HG03135 (cell line): ENCODE measurements at regions not wholly inside any gene's neighbourhood (a gene's known extent, or its start where the extent isn't known, plus 50 kb on each side); places are given as distances from the start of the nearest gene placed in this dataset.
"Not testable (repeated sequence)": the region's sequence is repeated elsewhere in the genome, so short reads cannot be mapped to it uniquely, and the experiment has no call there.

Experiments used
- ATAC-seq: cut with Tn5 transposase; IDR thresholded peaks from one replicate; pipeline ENCODE4 v1.9.1; 2021; ENCODE audit warnings: mild to moderate bottlenecking, moderate library complexity; ENCODE audit not compliant: unreplicated experiment

GRCh38 chr5:158273035-158273434 is 414.1 kb upstream of the CLINT1 start:
- no peak for ATAC-seq

- ATAC-seq: no peak
These were observed 413.5 kb upstream of the CLINT1 start for GRCh38 chr5:158272409-158272808.

- no peak for ATAC-seq
These were observed 412.1 kb upstream of the CLINT1 start for GRCh38 chr5:158270996-158271554.

GRCh38 chr5:158268286-158268685 is 409.3 kb upstream of the CLINT1 start:
- no peak for ATAC-seq

GRCh38 chr5:158267228-158267627 is 408.3 kb upstream of the CLINT1 start:
- ATAC-seq: no peak

GRCh38 chr5:158265931-158266700 is 407.2 kb upstream of the CLINT1 start:
- ATAC-seq: no peak

- no peak for ATAC-seq
These were observed 406.4 kb upstream of the CLINT1 start for GRCh38 chr5:158265346-158265745.

- no peak for ATAC-seq
These were observed 405.3 kb upstream of the CLINT1 start for GRCh38 chr5:158264264-158264663.

GRCh38 chr5:158261674-158262367 is 402.9 kb upstream of the CLINT1 start:
- ATAC-seq: no peak

GRCh38 chr5:158256096-158256495 is 397.2 kb upstream of the CLINT1 start:
- ATAC-seq: no peak

- no peak for ATAC-seq
These were observed 396.7 kb upstream of the CLINT1 start for GRCh38 chr5:158255609-158256008.

- no peak for ATAC-seq
These were observed 387.7 kb upstream of the CLINT1 start for GRCh38 chr5:158246661-158247060.

- no peak for ATAC-seq
These were observed 386.6 kb upstream of the CLINT1 start for GRCh38 chr5:158245513-158245912.

GRCh38 chr5:158244882-158245281 is 385.9 kb upstream of the CLINT1 start:
- ATAC-seq: no peak

GRCh38 chr5:158236511-158237335 is 377.8 kb upstream of the CLINT1 start:
- no peak for ATAC-seq

- ATAC-seq: no peak
These were observed 376.2 kb upstream of the CLINT1 start for GRCh38 chr5:158235159-158235547.

- no peak for ATAC-seq
These were observed 375.6 kb upstream of the CLINT1 start for GRCh38 chr5:158234323-158235158.

- ATAC-seq: no peak
These were observed 374.9 kb upstream of the CLINT1 start for GRCh38 chr5:158233735-158234322.

GRCh38 chr5:158227314-158227713 is 368.4 kb upstream of the CLINT1 start:
- not testable (repeated sequence) for ATAC-seq

- ATAC-seq: no peak
These were observed 367.6 kb upstream of the CLINT1 start for GRCh38 chr5:158226496-158226895.
